GM12878 (cell line): ENCODE measurements at regions not wholly inside any gene's neighbourhood (a gene's known extent, or its start where the extent isn't known, plus 50 kb on each side); places are given as distances from the start of the nearest gene placed in this dataset.

Experiments
- ATAC-seq: fragments of 200-7000 bp; cut with Tn5 transposase; 3 replicates; pipeline ENCODE4 v1.9.1; 2020; ENCODE audit warnings: mild to moderate bottlenecking, moderate library complexity
- BruUV-seq: library from RNA; stranded (reverse); fragments of 400-500 nt; replicated peaks from 2 replicates; lab custom pipeline; 2021; lab: Mats Ljungman, UMichigan
- CTCF ChIA-PET: fragments of 300-600 bp; sonication (Branson Sonifier 250); formaldehyde crosslinking; extraction: SDS; loops from one replicate; lab custom pipeline; 2021; ENCODE audit warnings: inconsistent platforms; lab: Yijun Ruan, JAX
- POLR2A ChIA-PET: fragments of 350-600 bp; formaldehyde crosslinking; extraction: SDS; loops from one replicate; lab custom pipeline; 2021; ENCODE audit warnings: inconsistent platforms; lab: Charles Lee
- RAD21 ChIA-PET: fragments of 300-600 bp; sonication (Branson Sonifier 250); formaldehyde crosslinking; loops from one replicate; lab custom pipeline; 2023; ENCODE audit warnings: antibody characterized with exemption; ENCODE audit not compliant: unreplicated experiment; lab: Charles Lee
- SMC1A ChIA-PET: fragments of 300-600 bp; sonication (Branson Sonifier 250); formaldehyde crosslinking; loops from one replicate; lab custom pipeline; 2023; ENCODE audit not compliant: unreplicated experiment, uncharacterized antibody; lab: Charles Lee
- DNase-seq: peaks from one replicate; pipeline ENCODE4 v3.0.0-alpha.2; 2011; ENCODE audit warnings: low read depth, low spot score
- FAIRE-seq: peaks from 3 replicates; lab custom pipeline; 2011; peaks lifted over from hg19 to GRCh38; lab: Jason Lieb, UNC
- H2AFZ ChIP-seq: 2 replicates; pipeline ENCODE4 v1.6.0; 2011; ENCODE audit warnings: low read depth, low read length, control low read depth; ENCODE audit not compliant: control insufficient read depth
- H3K27ac ChIP-seq: 2 replicates; pipeline ENCODE4 v1.5.1; 2011; ENCODE audit warnings: control low read depth; ENCODE audit not compliant: control insufficient read depth, insufficient read depth
- H3K27me3 ChIP-seq, 2 experiments: replicated peaks in 1 of 2; 2 replicates each; pipeline versions ENCODE4 v1.6.0 to v1.6.1; 2011; ENCODE audit warnings: low read length in 1 of 2; ENCODE audit not compliant: control insufficient read depth in 2 of 2, insufficient read depth in 2 of 2
- H3K36me3 ChIP-seq, 2 experiments: 2 replicates each; pipeline ENCODE4 v1.5.1; 2011; ENCODE audit warnings: low read length in 1 of 2; ENCODE audit not compliant: control insufficient read depth in 2 of 2, insufficient read depth in 2 of 2
- H3K4me1 ChIP-seq: 2 replicates; pipeline ENCODE4 v1.6.1; 2011; ENCODE audit warnings: mild to moderate bottlenecking, low read length, moderate library complexity, mixed read lengths; ENCODE audit not compliant: control insufficient read depth, insufficient read depth
- H3K4me2 ChIP-seq: 2 replicates; pipeline ENCODE4 v1.6.0; 2011; ENCODE audit warnings: control low read depth; ENCODE audit not compliant: control insufficient read depth, insufficient read depth
- H3K4me3 ChIP-seq: fragments of 200-600 bp; sonication (generic); 2 replicates; pipeline ENCODE4 v1.5.1; 2016
- H3K79me2 ChIP-seq: 2 replicates; pipeline ENCODE4 v1.6.0; 2011; ENCODE audit warnings: low read length; ENCODE audit not compliant: control insufficient read depth, insufficient read depth
- H3K9ac ChIP-seq: 2 replicates; pipeline ENCODE4 v1.8.0; 2011; ENCODE audit warnings: low read length, control low read depth, mixed read lengths; ENCODE audit not compliant: control insufficient read depth, insufficient read depth
- H3K9me3 ChIP-seq: replicated peaks from 3 replicates; pipeline ENCODE4 v1.5.1; 2011; ENCODE audit warnings: mild to moderate bottlenecking, low read length; ENCODE audit not compliant: control insufficient read depth, insufficient read depth
- H4K20me1 ChIP-seq: 2 replicates; pipeline ENCODE4 v1.6.0; 2011; ENCODE audit not compliant: control insufficient read depth, insufficient read depth
- CHD1 ChIP-seq: IDR thresholded peaks from 2 replicates; pipeline ENCODE4 v1.6.1; 2012; ENCODE audit warnings: low read depth, low read length, improper control_type of control experiment
- ESRRA ChIP-seq: IDR thresholded peaks from 2 replicates; pipeline ENCODE4 v1.6.1; 2012; ENCODE audit warnings: mild to moderate bottlenecking, low read length, improper control_type of control experiment
- MTA2 ChIP-seq: fragments of 450-650 bp; IDR thresholded peaks from 2 replicates; pipeline ENCODE4 v1.6.1; 2016; ENCODE audit warnings: low read depth, mild to moderate bottlenecking, moderate library complexity
- PKNOX1 ChIP-seq: fragments of 450-650 bp; IDR thresholded peaks from 2 replicates; pipeline ENCODE4 v1.6.1; 2016; ENCODE audit warnings: mild to moderate bottlenecking
- ZBTB11 ChIP-seq: fragments of 450-650 bp; formaldehyde crosslinking; IDR thresholded peaks from 2 replicates; pipeline ENCODE4 v1.5.0; 2022; ENCODE audit warnings: mild to moderate bottlenecking, missing genetic modification characterization
- ZBTB33 ChIP-seq: fragments of 450-650 bp; IDR thresholded peaks from 2 replicates; pipeline ENCODE4 v1.6.1; 2017; ENCODE audit warnings: mild to moderate bottlenecking
- whole genome bisulfite sequencing: methylation state at CpG from one replicate; pipeline ENCODE4 v1.1.6; 2016; ENCODE audit warnings: low lambda C conversion rate; ENCODE audit not compliant: insufficient replicate concordance, insufficient coverage; ENCODE audit errors: missing lambda C conversion rate; 5-methylcytosine and 5-hydroxymethylcytosine counted together
- in situ Hi-C: fragments of 300-500 bp; cut with MboI; formaldehyde crosslinking; loops from 9 replicates; pipeline ENCODE4 v1.14.3; 2018; ENCODE audit warnings: mixed read lengths
- intact Hi-C: fragments of 100-400 bp; cut with micrococcal nuclease; formaldehyde crosslinking; loops from one replicate; pipeline ENCODE4 v1.14.2; 2022; ENCODE audit not compliant: unreplicated experiment

GRCh38 chr10:63788152-63788821 lies 267.1 kb downstream of the REEP3 start:
- Histone ChIP-seq H4K20me1 (no peaks in the 10 kb centered on the region), H3K9me3 (no peaks in the 10 kb centered on the region), H2AFZ (no peak overlapping the region), H3K27me3 (no peaks in the 10 kb centered on the region; a peak in 1 of 4 replicates), H3K4me1 (no peaks in the 10 kb centered on the region), H3K36me3 (no peaks in the 10 kb centered on the region), H3K9ac (no peak overlapping the region), H3K4me3 (no peak overlapping the region)
- no peak for FAIRE-seq
- RAD21 ChIA-PET, result no interaction called here
- POLR2A ChIA-PET, result no interaction called here
- no peak for DNase-seq
- CTCF ChIA-PET, result no interaction called here
- TF ChIP-seq CHD1, result no peak
- TF ChIP-seq MTA2, result no peak
- TF ChIP-seq PKNOX1, result no peak
- no peak for TF ChIP-seq ESRRA
- TF ChIP-seq ZBTB11 (CRISPR knock-in tag), result no peak
- TF ChIP-seq ZBTB33, result no peak
- TF ChIP-seq, all 136 proteins: peak for 0
- WGBS, result 37% methylated on average over 3 of the region's 3 CpGs
- no peak overlapping the region for H3K27ac ChIP-seq
- no peak overlapping the region for H3K4me2 ChIP-seq
- BruUV-seq, result no TSS peak
- in situ Hi-C loops, result no loop called here
- SMC1A ChIA-PET, result no interaction called here
- H3K79me2 ChIP-seq, result no peaks in the 10 kb centered on the region
- ATAC-seq, result no peak
- intact Hi-C loops, result no loop called here
